Osteocyte (in vitro differentiated cells): ENCODE measurements at regions not wholly inside any gene's neighbourhood (a gene's known extent, or its start where the extent isn't known, plus 50 kb on each side); places are given as distances from the start of the nearest gene placed in this dataset.
A peak's percentile ranks its signal among the peaks of the same experiment; 100 is the strongest.

Source experiments
- DNase-seq: peaks from one replicate; pipeline ENCODE4 v3.0.0; 2021; ENCODE audit warnings: mixed read lengths; ENCODE audit not compliant: unreplicated experiment; ENCODE audit errors: extremely low spot score
- H3K27ac Mint-ChIP-seq: one replicate; pipeline ENCODE4 v1.8.0; 2021; ENCODE audit warnings: mild to moderate bottlenecking, mixed read lengths; ENCODE audit not compliant: unreplicated experiment
- H3K27me3 Mint-ChIP-seq: one replicate; pipeline ENCODE4 v1.8.0; 2021; ENCODE audit warnings: mixed read lengths; ENCODE audit not compliant: unreplicated experiment
- H3K36me3 Mint-ChIP-seq: one replicate; pipeline ENCODE4 v1.8.0; 2021; ENCODE audit warnings: mixed read lengths; ENCODE audit not compliant: unreplicated experiment
- H3K4me1 Mint-ChIP-seq: one replicate; pipeline ENCODE4 v1.8.0; 2021; ENCODE audit warnings: mixed read lengths; ENCODE audit not compliant: unreplicated experiment
- H3K4me3 Mint-ChIP-seq: one replicate; pipeline ENCODE4 v1.8.0; 2021; ENCODE audit warnings: mild to moderate bottlenecking, moderate library complexity, mixed read lengths; ENCODE audit not compliant: unreplicated experiment
- H3K9me3 Mint-ChIP-seq: one replicate; pipeline ENCODE4 v1.8.0; 2021; ENCODE audit warnings: mixed read lengths; ENCODE audit not compliant: unreplicated experiment
- TF ChIP-seq, protein P1 (sequence below): fragments of 200-600 bp; sonication (generic); IDR thresholded peaks from 2 replicates; pipeline ENCODE4 v1.5.0; 2021; ENCODE audit warnings: antibody characterized with exemption, mild to moderate bottlenecking, moderate library complexity

DNA sequence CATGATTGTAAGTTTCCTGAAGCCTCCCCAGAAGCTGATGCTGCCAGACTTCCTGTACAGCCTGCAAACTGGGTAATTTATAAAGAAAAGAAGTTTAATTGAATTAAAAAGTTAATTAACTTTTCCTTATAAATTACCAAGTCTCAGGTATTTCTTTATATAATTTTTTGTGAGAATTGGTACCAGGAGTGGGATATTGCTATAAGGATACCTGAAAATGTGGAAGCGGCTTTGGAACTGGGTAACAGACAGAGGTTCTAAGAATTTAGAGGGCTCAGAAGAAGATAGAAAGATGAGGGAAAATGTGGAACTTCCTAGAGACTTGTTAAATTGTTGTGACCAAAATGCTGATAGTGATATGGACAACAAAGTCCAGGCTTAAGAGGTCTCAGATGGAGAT lies 163.1 kb downstream of the PTPRU start:
- peaks cover 3% of the 10 kb centered on the region for H3K9me3 Mint-ChIP-seq
- no peak overlapping the region for H3K27ac Mint-ChIP-seq
- no peaks in the 10 kb centered on the region for H3K27me3 Mint-ChIP-seq
- no peaks in the 10 kb centered on the region for H3K36me3 Mint-ChIP-seq
- H3K4me1 Mint-ChIP-seq: no peaks in the 10 kb centered on the region
- DNase-seq: no peak
- H3K4me3 Mint-ChIP-seq: no peak overlapping the region
- TF ChIP-seq, protein P1, sequence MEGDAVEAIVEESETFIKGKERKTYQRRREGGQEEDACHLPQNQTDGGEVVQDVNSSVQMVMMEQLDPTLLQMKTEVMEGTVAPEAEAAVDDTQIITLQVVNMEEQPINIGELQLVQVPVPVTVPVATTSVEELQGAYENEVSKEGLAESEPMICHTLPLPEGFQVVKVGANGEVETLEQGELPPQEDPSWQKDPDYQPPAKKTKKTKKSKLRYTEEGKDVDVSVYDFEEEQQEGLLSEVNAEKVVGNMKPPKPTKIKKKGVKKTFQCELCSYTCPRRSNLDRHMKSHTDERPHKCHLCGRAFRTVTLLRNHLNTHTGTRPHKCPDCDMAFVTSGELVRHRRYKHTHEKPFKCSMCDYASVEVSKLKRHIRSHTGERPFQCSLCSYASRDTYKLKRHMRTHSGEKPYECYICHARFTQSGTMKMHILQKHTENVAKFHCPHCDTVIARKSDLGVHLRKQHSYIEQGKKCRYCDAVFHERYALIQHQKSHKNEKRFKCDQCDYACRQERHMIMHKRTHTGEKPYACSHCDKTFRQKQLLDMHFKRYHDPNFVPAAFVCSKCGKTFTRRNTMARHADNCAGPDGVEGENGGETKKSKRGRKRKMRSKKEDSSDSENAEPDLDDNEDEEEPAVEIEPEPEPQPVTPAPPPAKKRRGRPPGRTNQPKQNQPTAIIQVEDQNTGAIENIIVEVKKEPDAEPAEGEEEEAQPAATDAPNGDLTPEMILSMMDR: no peak

DNA sequence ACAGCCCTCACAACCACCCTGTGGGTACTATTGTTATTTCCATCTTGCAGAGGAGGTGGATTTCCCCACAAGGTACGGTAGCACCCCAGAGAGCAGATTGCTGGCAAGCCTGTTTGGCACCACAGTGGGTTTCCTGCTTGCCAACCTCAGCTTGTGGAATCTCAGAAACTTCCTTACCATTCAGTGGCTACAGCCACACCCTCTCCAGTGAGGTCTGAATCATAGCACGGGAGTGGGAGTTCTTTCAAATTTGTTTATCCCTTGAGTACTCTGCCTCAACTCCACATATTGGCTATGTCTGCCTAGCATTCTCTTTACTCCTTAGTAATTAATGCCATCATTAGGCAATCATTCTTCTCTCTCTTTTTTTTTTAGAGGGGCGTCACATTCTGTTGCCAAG lies 162.1 kb downstream of the PTPRU start:
- H3K27me3 Mint-ChIP-seq: no peaks in the 10 kb centered on the region
- H3K27ac Mint-ChIP-seq: no peak overlapping the region
- no peaks in the 10 kb centered on the region for H3K4me1 Mint-ChIP-seq
- peaks cover 3% of the 10 kb centered on the region for H3K9me3 Mint-ChIP-seq
- TF ChIP-seq, protein P1: no peak
- H3K4me3 Mint-ChIP-seq: no peak overlapping the region
- H3K36me3 Mint-ChIP-seq: no peaks in the 10 kb centered on the region
- peak; percentile 48 for DNase-seq

DNA sequence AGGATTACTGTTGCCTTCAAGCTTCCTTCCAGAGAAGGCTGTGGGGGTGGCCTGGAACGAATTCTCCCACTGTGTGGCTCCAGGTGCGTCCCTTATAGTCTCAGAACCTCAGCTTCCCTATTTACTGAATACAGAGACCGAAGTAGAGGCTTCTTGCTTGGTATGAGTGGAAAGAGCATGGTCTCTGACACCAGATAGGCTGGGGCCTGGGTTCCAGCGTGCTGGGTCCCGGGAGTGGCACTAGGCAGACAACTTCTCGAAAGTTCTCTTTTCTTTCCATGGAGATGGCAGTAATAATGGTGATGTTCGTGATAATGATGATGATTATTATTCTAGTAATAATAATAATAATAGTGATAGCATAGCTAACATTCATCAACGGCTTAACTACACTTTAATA lies 161.7 kb downstream of the PTPRU start:
- Mint-ChIP-seq H3K27ac (no peak overlapping the region), H3K4me3 (no peak overlapping the region), H3K9me3 (peaks cover 3% of the 10 kb centered on the region), H3K27me3 (no peaks in the 10 kb centered on the region), H3K4me1 (no peaks in the 10 kb centered on the region), H3K36me3 (no peaks in the 10 kb centered on the region)
- DNase-seq: peak; percentile 57
- TF ChIP-seq, protein P1: no peak

DNA sequence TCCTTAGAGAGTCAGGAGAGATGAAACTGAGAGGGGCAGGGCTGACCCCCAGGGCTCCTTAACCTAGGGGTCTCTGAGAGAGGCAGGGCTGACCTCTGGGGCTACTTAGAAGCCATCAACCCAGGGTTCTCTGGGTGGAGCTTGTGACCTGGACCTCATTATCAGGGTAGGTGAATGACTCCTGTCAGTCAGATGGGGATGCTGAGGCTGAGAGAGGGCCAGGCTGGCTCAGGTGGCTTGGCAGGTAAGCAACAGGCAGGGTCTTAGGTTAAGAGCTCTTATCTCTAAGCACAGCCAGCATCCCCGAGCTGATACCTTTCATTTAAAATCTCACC lies 160.9 kb downstream of the PTPRU start:
- H3K4me1 Mint-ChIP-seq: no peaks in the 10 kb centered on the region

DNA sequence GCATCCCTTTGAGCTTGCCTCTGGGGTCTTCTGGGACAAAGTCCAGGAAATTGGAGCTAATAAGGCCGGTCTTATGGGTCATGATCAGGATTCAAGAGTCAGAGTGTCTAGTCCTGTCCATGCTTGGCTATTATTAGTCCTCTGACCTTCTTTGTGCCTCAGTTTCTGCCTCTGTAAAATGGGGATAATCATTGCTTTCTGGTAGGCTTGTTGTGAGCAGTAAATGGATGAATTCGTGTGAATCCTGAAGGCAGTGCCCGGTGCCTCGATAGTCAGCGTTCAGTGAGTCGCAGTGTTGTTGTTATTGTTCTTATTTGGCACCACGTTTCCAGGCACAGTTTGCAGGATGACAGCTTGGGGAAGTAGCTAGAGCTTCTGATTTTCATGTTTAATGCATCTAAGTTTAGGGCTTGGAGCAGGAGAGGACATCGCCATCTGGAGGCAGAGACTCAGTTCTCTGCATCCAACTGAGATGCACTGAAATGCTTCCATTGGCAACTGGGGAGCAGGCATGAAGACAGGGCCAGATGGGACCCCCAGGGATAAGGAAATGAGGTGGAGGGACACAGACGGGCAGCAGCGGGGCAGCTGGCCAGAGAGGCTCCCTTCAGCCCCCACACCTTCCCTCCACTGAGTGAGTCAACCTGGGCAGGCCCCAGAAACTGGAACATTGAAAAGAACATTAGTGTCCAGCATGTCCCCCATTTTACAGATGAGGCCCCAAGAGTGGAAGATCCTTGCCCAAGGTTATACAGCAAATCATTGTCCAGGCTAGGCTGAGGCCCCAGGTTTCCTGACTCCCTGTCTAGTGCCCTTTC lies 160.3 kb downstream of the PTPRU start:
- Mint-ChIP-seq H3K4me3 (no peak overlapping the region), H3K27me3 (no peaks in the 10 kb centered on the region), H3K27ac (no peak overlapping the region), H3K9me3 (peaks cover 3% of the 10 kb centered on the region), H3K4me1 (no peaks in the 10 kb centered on the region), H3K36me3 (no peaks in the 10 kb centered on the region)
- DNase-seq: peak; percentile 67
- TF ChIP-seq, protein P1: peak; percentile 25

More for the DNA sequence above, 160.9 kb downstream of the PTPRU start:
- Mint-ChIP-seq H3K4me3 (no peak overlapping the region), H3K27me3 (no peaks in the 10 kb centered on the region), H3K36me3 (no peaks in the 10 kb centered on the region), H3K9me3 (peaks cover 3% of the 10 kb centered on the region), H3K27ac (no peak overlapping the region)
- TF ChIP-seq, protein P1: no peak
- peak; percentile 44 for DNase-seq
